ENCODE measurements at regions not wholly inside any gene's neighbourhood (a gene's known extent, or its start where the extent isn't known, plus 50 kb on each side); places are given as distances from the start of the nearest gene placed in this dataset.

GRCh38 chr18:51568151-51568550 is 370.7 kb upstream of the MEX3C start:
- intact Hi-C loops (cut with micrococcal nuclease; ENCODE audit: unreplicated experiment) (no loop called here), in situ Hi-C loops (cut with HindIII; ENCODE audit: extremely low pct_ligation_motif_present, low pct_unique_long_range_greater_than_20kb) (no loop called here)
- Histone ChIP-seq H3K36me3 (replicated peaks in 1 of 2; ENCODE audit: control insufficient read depth in 1 of 2, insufficient read depth in 2 of 2, low read length in 2 of 2) (no peaks in the 10 kb centered on the region), H3K4me3 (replicated peaks in 1 of 3; ENCODE audit: insufficient read depth in 1 of 3, low read depth in 2 of 3, low read length in 3 of 3) (no peak overlapping the region), H3K27me3 (ENCODE audit: control insufficient read depth in 1 of 2, insufficient read depth in 2 of 2, low read length in 2 of 2) (peaks cover 0 to 2% of the 10 kb centered on the region in 2 experiments; a peak in 1 of 5 replicates), H3K79me2 (ENCODE audit: insufficient read depth, low read length) (no peaks in the 10 kb centered on the region), H3K4me2 (ENCODE audit: low read depth, low read length) (no peak overlapping the region), H3K4me1 (ENCODE audit: insufficient read depth, low read length) (no peaks in the 10 kb centered on the region), H3K9ac (ENCODE audit: insufficient read depth, low read depth, low read length) (no peak overlapping the region), H4K20me1 (ENCODE audit: insufficient read depth, low read length) (no peaks in the 10 kb centered on the region), H2AFZ (ENCODE audit: low read length) (no peak overlapping the region), H3K27ac (ENCODE audit: extremely low read length, insufficient read depth, low read length) (no peak overlapping the region), H3K9me3 (ENCODE audit: low read length) (no peaks in the 10 kb centered on the region)
- no peak for TF ChIP-seq ZNF75D (CRISPR knock-in tag; IDR thresholded peaks at IDR 0.05; ENCODE audit: borderline replicate concordance)
- no peak for TF ChIP-seq ZNF547 (CRISPR knock-in tag; IDR thresholded peaks at IDR 0.05)
- TF ChIP-seq ZNF737 (CRISPR knock-in tag; IDR thresholded peaks at IDR 0.05; ENCODE audit: borderline replicate concordance): no peak
- TF ChIP-seq ZNF431 (CRISPR knock-in tag; IDR thresholded peaks at IDR 0.05; ENCODE audit: borderline replicate concordance, low read depth): no peak
- FAIRE-seq (no peak), DNase-seq (ENCODE audit: low spot score) (no peak), ATAC-seq (no peak)
- WGBS (ENCODE audit: low lambda C conversion rate): 7% methylated on average over 1 of the region's 1 CpG
- BruUV-seq (replicated peaks): no TSS peak
- ChIA-PET CTCF (ENCODE audit: low intra/inter-chr PET ratio, low total read pairs) (no interaction called here), POLR2A (no interaction called here)

- H3K27ac ChIP-seq (ENCODE audit: extremely low read length, insufficient read depth, low read length): no peak overlapping the region
- H3K4me2 ChIP-seq (ENCODE audit: low read depth, low read length): no peak overlapping the region
- H3K9ac ChIP-seq (ENCODE audit: insufficient read depth, low read depth, low read length): no peak overlapping the region
- no peaks in the 10 kb centered on the region for H3K79me2 ChIP-seq (ENCODE audit: insufficient read depth, low read length)
- TF ChIP-seq ZGPAT (CRISPR knock-in tag; IDR thresholded peaks at IDR 0.05) (no peak), ZNF460 (CRISPR knock-in tag; IDR thresholded peaks at IDR 0.05; ENCODE audit: borderline replicate concordance) (no peak), ISL2 (CRISPR knock-in tag; IDR thresholded peaks at IDR 0.05) (no peak), KDM4B (CRISPR knock-in tag; IDR thresholded peaks at IDR 0.05) (no peak), ZNF512 (CRISPR knock-in tag; IDR thresholded peaks at IDR 0.05) (no peak), FOSL1 (CRISPR knock-in tag; IDR thresholded peaks at IDR 0.05; ENCODE audit: borderline replicate concordance) (no peak)
- ChIA-PET POLR2A (no interaction called here), CTCF (ENCODE audit: low intra/inter-chr PET ratio, low total read pairs) (no interaction called here)
- FAIRE-seq (no peak), ATAC-seq (no peak), DNase-seq (ENCODE audit: low spot score) (no peak)
- no TSS peak for BruUV-seq (replicated peaks)
- H3K9me3 ChIP-seq (ENCODE audit: low read length): no peaks in the 10 kb centered on the region
- no peaks in the 10 kb centered on the region for H3K4me1 ChIP-seq (ENCODE audit: insufficient read depth, low read length)
- no peak overlapping the region for H2AFZ ChIP-seq (ENCODE audit: low read length)
- no peak overlapping the region for H3K4me3 ChIP-seq (replicated peaks in 1 of 3; ENCODE audit: insufficient read depth in 1 of 3, low read depth in 2 of 3, low read length in 3 of 3)
- no peaks in the 10 kb centered on the region for H3K27me3 ChIP-seq (ENCODE audit: control insufficient read depth in 1 of 2, insufficient read depth in 2 of 2, low read length in 2 of 2)
- in situ Hi-C loops (cut with HindIII; ENCODE audit: extremely low pct_ligation_motif_present, low pct_unique_long_range_greater_than_20kb): no loop called here
- intact Hi-C loops (cut with micrococcal nuclease; ENCODE audit: unreplicated experiment): no loop called here
- H4K20me1 ChIP-seq (ENCODE audit: insufficient read depth, low read length): no peaks in the 10 kb centered on the region
- H3K36me3 ChIP-seq (replicated peaks in 1 of 2; ENCODE audit: control insufficient read depth in 1 of 2, insufficient read depth in 2 of 2, low read length in 2 of 2): no peaks in the 10 kb centered on the region
- WGBS (ENCODE audit: low lambda C conversion rate): 10% methylated on average over 2 of the region's 2 CpGs
These were observed 371.7 kb upstream of the MEX3C start for GRCh38 chr18:51569153-51569552.

All from HepG2 (cell line).